HFFc6 (cell line): ENCODE measurements at regions not wholly inside any gene's neighbourhood (a gene's known extent, or its start where the extent isn't known, plus 50 kb on each side); places are given as distances from the start of the nearest gene placed in this dataset.

Source experiments
- DNase-seq: peaks from one replicate; pipeline ENCODE4 v3.0.0-alpha.2; 2018
- H3K27ac Mint-ChIP-seq: 2 replicates; pipeline ENCODE4 v1.8.0; 2020; ENCODE audit warnings: mild to moderate bottlenecking, mixed read lengths
- H3K27me3 Mint-ChIP-seq: 2 replicates; pipeline ENCODE4 v1.8.0; 2021; ENCODE audit warnings: mild to moderate bottlenecking, moderate library complexity, mixed read lengths; ENCODE audit not compliant: insufficient read depth
- H3K36me3 Mint-ChIP-seq: 2 replicates; pipeline ENCODE4 v1.8.0; 2021; ENCODE audit warnings: low read depth, mixed read lengths
- H3K4me1 Mint-ChIP-seq: 2 replicates; pipeline ENCODE4 v1.8.0; 2020; ENCODE audit warnings: low read depth, mixed read lengths
- H3K4me3 Mint-ChIP-seq: 2 replicates; pipeline ENCODE4 v1.8.0; 2020; ENCODE audit warnings: mild to moderate bottlenecking, moderate library complexity, mixed read lengths
- H3K9me3 Mint-ChIP-seq: 2 replicates; pipeline ENCODE4 v1.8.0; 2020; ENCODE audit warnings: mild to moderate bottlenecking, mixed read lengths
- CTCF ChIP-seq: fragments of 200-600 bp; sonication (generic); IDR thresholded peaks from 2 replicates; pipeline ENCODE4 v1.5.0; 2021; ENCODE audit warnings: antibody characterized with exemption, mild to moderate bottlenecking

DNA sequence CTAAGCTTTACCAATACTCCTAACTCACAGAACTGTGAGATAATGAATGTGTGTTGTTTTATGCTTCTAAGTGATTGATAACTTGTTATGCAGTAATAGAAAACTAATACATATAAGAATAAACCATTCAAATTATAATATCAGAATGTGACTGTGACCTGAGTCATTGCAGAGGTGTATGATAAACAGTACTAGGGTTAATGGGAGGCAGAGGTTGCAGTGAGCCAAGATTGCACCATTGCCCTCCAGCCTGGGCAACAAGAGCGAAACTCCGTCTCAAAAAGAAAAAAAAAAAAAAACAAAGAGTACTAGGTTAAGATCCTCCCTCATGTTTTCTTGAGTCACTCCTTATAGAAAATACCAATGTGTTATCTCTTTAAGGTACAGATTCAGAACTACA lies 950.3 kb downstream of the SORCS1 start:
- H3K9me3 Mint-ChIP-seq = peaks cover 22% of the 10 kb centered on the region
- no peak overlapping the region for H3K4me3 Mint-ChIP-seq
- H3K4me1 Mint-ChIP-seq = no peaks in the 10 kb centered on the region

DNA sequence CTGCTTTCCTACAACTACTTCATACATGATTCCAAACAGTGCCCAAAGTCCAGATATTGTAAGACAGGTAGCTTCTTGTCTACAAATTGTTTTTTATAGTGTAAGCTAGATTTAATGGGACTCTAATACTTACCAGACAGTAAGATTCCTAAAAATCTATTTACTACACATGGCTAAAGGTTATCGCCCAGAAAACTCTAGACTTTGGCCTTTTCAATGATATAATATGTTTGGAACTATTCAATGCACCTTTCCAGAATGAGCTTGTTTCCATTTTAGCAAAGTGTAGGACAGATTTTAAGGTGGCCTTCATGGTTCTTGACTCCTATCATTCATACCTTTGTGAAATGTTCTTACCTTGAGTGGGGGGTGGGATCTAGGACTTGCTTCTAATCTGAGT lies 951.0 kb downstream of the SORCS1 start:
- no peak overlapping the region for H3K4me3 Mint-ChIP-seq
- peaks cover 22% of the 10 kb centered on the region for H3K9me3 Mint-ChIP-seq
- no peak for TF ChIP-seq CTCF
- no peaks in the 10 kb centered on the region for H3K27me3 Mint-ChIP-seq
- no peaks in the 10 kb centered on the region for H3K4me1 Mint-ChIP-seq
- DNase-seq = no peak
- no peak overlapping the region for H3K27ac Mint-ChIP-seq
- H3K36me3 Mint-ChIP-seq = no peaks in the 10 kb centered on the region

More for the DNA sequence above, 950.3 kb downstream of the SORCS1 start:
- no peak overlapping the region for H3K27ac Mint-ChIP-seq
- TF ChIP-seq CTCF = no peak
- DNase-seq = no peak
- no peaks in the 10 kb centered on the region for H3K36me3 Mint-ChIP-seq
- no peaks in the 10 kb centered on the region for H3K27me3 Mint-ChIP-seq

GRCh38 chr10:106198275-106198674 lies 966.2 kb downstream of the SORCS1 start:
- no peak for TF ChIP-seq CTCF
- no peaks in the 10 kb centered on the region; the same call in 1 of the 2 replicates for H3K27me3 Mint-ChIP-seq
- peaks cover 4% of the 10 kb centered on the region for H3K9me3 Mint-ChIP-seq
- no peak overlapping the region for H3K27ac Mint-ChIP-seq
- H3K36me3 Mint-ChIP-seq = no peaks in the 10 kb centered on the region
- no peaks in the 10 kb centered on the region for H3K4me1 Mint-ChIP-seq
- DNase-seq = no peak
- no peak overlapping the region for H3K4me3 Mint-ChIP-seq

DNA sequence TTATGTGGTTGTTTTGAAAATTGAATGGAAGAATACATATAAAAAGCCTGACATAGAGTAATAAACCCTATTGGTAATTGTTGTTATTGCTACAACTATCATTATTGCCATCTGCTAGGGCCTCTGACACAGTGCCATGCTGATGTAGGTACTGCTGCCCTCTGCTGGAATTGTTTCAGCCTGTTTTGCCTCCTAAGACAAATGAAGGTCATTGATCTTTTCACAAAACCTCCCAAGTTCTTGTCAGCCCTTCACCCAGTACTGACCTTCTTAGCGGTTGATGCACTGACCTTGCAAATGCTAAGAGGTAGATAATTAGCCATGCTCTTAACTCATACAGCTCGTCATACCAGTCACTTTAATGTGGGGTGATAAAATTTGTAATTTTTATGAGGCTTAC lies 975.2 kb downstream of the SORCS1 start:
- Mint-ChIP-seq H3K4me1 (no peaks in the 10 kb centered on the region), H3K4me3 (no peak overlapping the region), H3K36me3 (no peaks in the 10 kb centered on the region), H3K27ac (no peak overlapping the region), H3K9me3 (peaks cover 8% of the 10 kb centered on the region), H3K27me3 (no peaks in the 10 kb centered on the region; the same call in none of the 2 replicates)
- peak; percentile 53; the same call in 1 of the 2 replicates for TF ChIP-seq CTCF
- DNase-seq = no peak

- H3K4me3 Mint-ChIP-seq = no peak overlapping the region
- H3K27ac Mint-ChIP-seq = no peak overlapping the region
- no peak for DNase-seq
- no peaks in the 10 kb centered on the region; the same call in none of the 2 replicates for H3K27me3 Mint-ChIP-seq
- no peak for TF ChIP-seq CTCF
- no peaks in the 10 kb centered on the region for H3K36me3 Mint-ChIP-seq
- no peaks in the 10 kb centered on the region; the same call in 1 of the 2 replicates for H3K4me1 Mint-ChIP-seq
- no peaks in the 10 kb centered on the region for H3K9me3 Mint-ChIP-seq
These were observed 978.6 kb downstream of the SORCS1 start for GRCh38 chr10:106185951-106186350.

- no peak for TF ChIP-seq CTCF
- Mint-ChIP-seq H3K4me1 (no peaks in the 10 kb centered on the region; the same call in 1 of the 2 replicates), H3K4me3 (no peak overlapping the region), H3K36me3 (no peaks in the 10 kb centered on the region), H3K27ac (no peak overlapping the region), H3K9me3 (no peaks in the 10 kb centered on the region), H3K27me3 (no peaks in the 10 kb centered on the region; the same call in 1 of the 2 replicates)
- no peak for DNase-seq
These were observed 981.5 kb downstream of the SORCS1 start for GRCh38 chr10:106183041-106183440.
